GM23338 (cell line): ENCODE measurements at regions not wholly inside any gene's neighbourhood (a gene's known extent, or its start where the extent isn't known, plus 50 kb on each side); places are given as distances from the start of the nearest gene placed in this dataset.

Experiments used
- ATAC-seq: fragments of 200-7000 bp; cut with Tn5 transposase; 3 replicates; pipeline ENCODE4 v1.9.1; 2020
- DNase-seq: peaks from one replicate; pipeline ENCODE4 v3.0.0-alpha.2; 2015; ENCODE audit warnings: low spot score
- H2AFZ ChIP-seq: fragments of 200-600 bp; sonication (generic); 2 replicates; pipeline ENCODE4 v1.8.0; 2016; ENCODE audit warnings: antibody characterized with exemption, mild to moderate bottlenecking, moderate library complexity
- H3F3A ChIP-seq: fragments of 200-600 bp; sonication (generic); replicated peaks from 2 replicates; pipeline ENCODE4 v1.8.0; 2017; ENCODE audit warnings: antibody characterized with exemption, mixed run types, low read depth
- H3K27ac ChIP-seq: fragments of 200-600 bp; sonication (generic); 2 replicates; pipeline ENCODE4 v1.6.1; 2016; ENCODE audit warnings: low read depth
- H3K27me3 ChIP-seq: fragments of 200-600 bp; sonication (generic); 2 replicates; pipeline ENCODE4 v1.8.0; 2016; ENCODE audit warnings: mild to moderate bottlenecking, mixed run types, moderate library complexity; ENCODE audit not compliant: insufficient read depth
- H3K36me3 ChIP-seq: fragments of 200-600 bp; sonication (generic); 2 replicates; pipeline ENCODE4 v1.8.0; 2016; ENCODE audit warnings: mild to moderate bottlenecking; ENCODE audit not compliant: insufficient read depth
- H3K4me1 ChIP-seq: fragments of 200-600 bp; sonication (generic); 2 replicates; pipeline ENCODE4 v1.8.0; 2016; ENCODE audit warnings: mild to moderate bottlenecking, moderate library complexity; ENCODE audit not compliant: insufficient read depth
- H3K4me2 ChIP-seq: fragments of 200-600 bp; sonication (generic); 2 replicates; pipeline ENCODE4 v1.7.1; 2017; ENCODE audit warnings: mixed run types
- H3K4me3 ChIP-seq: fragments of 200-600 bp; sonication (generic); 2 replicates; pipeline ENCODE4 v1.6.1; 2016; ENCODE audit warnings: mixed run types
- H3K79me2 ChIP-seq: fragments of 200-600 bp; sonication (generic); replicated peaks from 2 replicates; pipeline ENCODE4 v1.8.0; 2017; ENCODE audit warnings: mild to moderate bottlenecking; ENCODE audit not compliant: insufficient read depth
- H3K9me2 ChIP-seq: fragments of 200-600 bp; sonication (generic); 2 replicates; pipeline ENCODE4 v1.8.0; 2017; ENCODE audit not compliant: insufficient read depth
- H4K20me1 ChIP-seq: fragments of 200-600 bp; sonication (generic); replicated peaks from 2 replicates; pipeline ENCODE4 v1.8.0; 2017; ENCODE audit warnings: mild to moderate bottlenecking; ENCODE audit not compliant: insufficient read depth
- H3K27ac Mint-ChIP-seq: 2 replicates; pipeline ENCODE4 v1.8.0; 2020; ENCODE audit warnings: inconsistent platforms, mild to moderate bottlenecking, moderate library complexity, mixed read lengths
- H3K27me3 Mint-ChIP-seq: 3 replicates; pipeline ENCODE4 v1.8.0; 2022; ENCODE audit warnings: low read depth, mild to moderate bottlenecking, moderate library complexity, mixed read lengths, inconsistent platforms; ENCODE audit not compliant: insufficient read depth, poor library complexity
- H3K36me3 Mint-ChIP-seq: 3 replicates; pipeline ENCODE4 v1.8.0; 2021; ENCODE audit warnings: low read depth, mild to moderate bottlenecking, inconsistent platforms, moderate library complexity, mixed read lengths
- H3K4me1 Mint-ChIP-seq: 3 replicates; pipeline ENCODE4 v1.8.0; 2020; ENCODE audit warnings: mild to moderate bottlenecking, inconsistent platforms, mixed read lengths
- H3K4me3 Mint-ChIP-seq: 3 replicates; pipeline ENCODE4 v1.8.0; 2021; ENCODE audit warnings: moderate library complexity, mild to moderate bottlenecking, inconsistent platforms, mixed read lengths
- H3K9me3 Mint-ChIP-seq: 3 replicates; pipeline ENCODE4 v1.8.0; 2020; ENCODE audit warnings: moderate library complexity, mild to moderate bottlenecking, inconsistent platforms, mixed read lengths
- EZH2 ChIP-seq: fragments of 200-600 bp; sonication (generic); IDR thresholded peaks from one replicate; pipeline ENCODE4 v1.8.0; 2017; ENCODE audit warnings: antibody characterized with exemption, mild to moderate bottlenecking, low read depth; ENCODE audit not compliant: unreplicated experiment
- EZH2phosphoT487 ChIP-seq: fragments of 200-600 bp; sonication (generic); IDR thresholded peaks from one replicate; pipeline ENCODE4 v1.8.1; 2018; ENCODE audit warnings: antibody characterized with exemption; ENCODE audit not compliant: unreplicated experiment
- NANOG ChIP-seq: IDR thresholded peaks from 2 replicates; pipeline ENCODE4 v1.6.1; 2016; ENCODE audit warnings: antibody characterized with exemption, borderline replicate concordance
- POLR2AphosphoS5 ChIP-seq: IDR thresholded peaks from 2 replicates; pipeline ENCODE4 v1.6.1; 2016; ENCODE audit warnings: antibody characterized with exemption, low read depth
- STAT1 ChIP-seq: IDR thresholded peaks from one replicate; pipeline ENCODE4 v1.6.1; 2016; ENCODE audit warnings: antibody characterized with exemption; ENCODE audit not compliant: unreplicated experiment
- TF ChIP-seq, protein P1 (sequence below): IDR thresholded peaks from one replicate; pipeline ENCODE4 v1.6.1; 2018; ENCODE audit warnings: antibody characterized with exemption; ENCODE audit not compliant: unreplicated experiment
- TF ChIP-seq, protein P2 (sequence below): IDR thresholded peaks from 2 replicates; pipeline ENCODE4 v1.6.1; 2016; ENCODE audit warnings: antibody characterized with exemption
- TF ChIP-seq, protein P3 (sequence below): fragments of 250-450 bp; sonication (Bioruptor Pico); IDR thresholded peaks from 2 replicates; pipeline ENCODE4 v1.5.0; 2020; ENCODE audit warnings: mild to moderate bottlenecking, moderate library complexity

DNA sequence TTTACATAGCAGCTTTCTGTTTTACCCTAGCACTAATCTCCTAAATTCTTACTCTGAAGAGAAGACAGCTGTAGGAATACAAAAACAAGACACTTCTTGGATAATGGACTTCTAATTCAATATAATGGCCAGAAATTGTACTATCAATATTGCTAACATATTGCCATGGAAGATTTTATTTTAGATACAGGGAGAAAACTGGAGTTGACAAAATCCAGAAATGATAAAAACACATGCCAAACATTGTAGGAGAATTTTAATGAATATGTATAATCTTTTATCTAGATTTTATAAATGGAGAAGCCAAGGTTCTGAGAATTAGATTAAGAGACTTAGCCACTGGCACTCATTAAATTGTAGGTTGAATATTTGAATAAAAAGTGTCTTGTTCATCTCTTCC, 1838.8 kb upstream of the LRRTM1 start:
- peaks cover 4% of the 10 kb centered on the region; the same call in 2 of the 3 replicates for H3K9me3 Mint-ChIP-seq
- Histone ChIP-seq H3K9me2 (0 out of 2 replicates have a peak, but pooled peaks cover 4% of the 10 kb centered on the region), H3K4me3 (no peak overlapping the region), H3K4me2 (no peak overlapping the region), H3F3A (no peaks in the 10 kb centered on the region), H3K79me2 (no peaks in the 10 kb centered on the region), H4K20me1 (no peaks in the 10 kb centered on the region), H3K4me1 (no peaks in the 10 kb centered on the region), H3K27me3 (no peaks in the 10 kb centered on the region), H2AFZ (no peak overlapping the region), H3K36me3 (no peaks in the 10 kb centered on the region), H3K27ac (no peak overlapping the region)
- no peaks in the 10 kb centered on the region for H3K27me3 Mint-ChIP-seq
- H3K36me3 Mint-ChIP-seq = peaks cover 3% of the 10 kb centered on the region; the same call in 1 of the 3 replicates
- no peak for ATAC-seq
- no peak overlapping the region for H3K4me3 Mint-ChIP-seq
- no peak overlapping the region for H3K27ac Mint-ChIP-seq
- no peak for DNase-seq
- TF ChIP-seq, protein P1, sequence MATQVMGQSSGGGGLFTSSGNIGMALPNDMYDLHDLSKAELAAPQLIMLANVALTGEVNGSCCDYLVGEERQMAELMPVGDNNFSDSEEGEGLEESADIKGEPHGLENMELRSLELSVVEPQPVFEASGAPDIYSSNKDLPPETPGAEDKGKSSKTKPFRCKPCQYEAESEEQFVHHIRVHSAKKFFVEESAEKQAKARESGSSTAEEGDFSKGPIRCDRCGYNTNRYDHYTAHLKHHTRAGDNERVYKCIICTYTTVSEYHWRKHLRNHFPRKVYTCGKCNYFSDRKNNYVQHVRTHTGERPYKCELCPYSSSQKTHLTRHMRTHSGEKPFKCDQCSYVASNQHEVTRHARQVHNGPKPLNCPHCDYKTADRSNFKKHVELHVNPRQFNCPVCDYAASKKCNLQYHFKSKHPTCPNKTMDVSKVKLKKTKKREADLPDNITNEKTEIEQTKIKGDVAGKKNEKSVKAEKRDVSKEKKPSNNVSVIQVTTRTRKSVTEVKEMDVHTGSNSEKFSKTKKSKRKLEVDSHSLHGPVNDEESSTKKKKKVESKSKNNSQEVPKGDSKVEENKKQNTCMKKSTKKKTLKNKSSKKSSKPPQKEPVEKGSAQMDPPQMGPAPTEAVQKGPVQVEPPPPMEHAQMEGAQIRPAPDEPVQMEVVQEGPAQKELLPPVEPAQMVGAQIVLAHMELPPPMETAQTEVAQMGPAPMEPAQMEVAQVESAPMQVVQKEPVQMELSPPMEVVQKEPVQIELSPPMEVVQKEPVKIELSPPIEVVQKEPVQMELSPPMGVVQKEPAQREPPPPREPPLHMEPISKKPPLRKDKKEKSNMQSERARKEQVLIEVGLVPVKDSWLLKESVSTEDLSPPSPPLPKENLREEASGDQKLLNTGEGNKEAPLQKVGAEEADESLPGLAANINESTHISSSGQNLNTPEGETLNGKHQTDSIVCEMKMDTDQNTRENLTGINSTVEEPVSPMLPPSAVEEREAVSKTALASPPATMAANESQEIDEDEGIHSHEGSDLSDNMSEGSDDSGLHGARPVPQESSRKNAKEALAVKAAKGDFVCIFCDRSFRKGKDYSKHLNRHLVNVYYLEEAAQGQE = no peak
- no peak for TF ChIP-seq POLR2AphosphoS5
- TF ChIP-seq EZH2phosphoT487 = no peak
- TF ChIP-seq, protein P2, sequence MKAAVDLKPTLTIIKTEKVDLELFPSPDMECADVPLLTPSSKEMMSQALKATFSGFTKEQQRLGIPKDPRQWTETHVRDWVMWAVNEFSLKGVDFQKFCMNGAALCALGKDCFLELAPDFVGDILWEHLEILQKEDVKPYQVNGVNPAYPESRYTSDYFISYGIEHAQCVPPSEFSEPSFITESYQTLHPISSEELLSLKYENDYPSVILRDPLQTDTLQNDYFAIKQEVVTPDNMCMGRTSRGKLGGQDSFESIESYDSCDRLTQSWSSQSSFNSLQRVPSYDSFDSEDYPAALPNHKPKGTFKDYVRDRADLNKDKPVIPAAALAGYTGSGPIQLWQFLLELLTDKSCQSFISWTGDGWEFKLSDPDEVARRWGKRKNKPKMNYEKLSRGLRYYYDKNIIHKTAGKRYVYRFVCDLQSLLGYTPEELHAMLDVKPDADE = no peak
- no peak for TF ChIP-seq NANOG
- TF ChIP-seq EZH2 = no peak
- TF ChIP-seq, protein P3, sequence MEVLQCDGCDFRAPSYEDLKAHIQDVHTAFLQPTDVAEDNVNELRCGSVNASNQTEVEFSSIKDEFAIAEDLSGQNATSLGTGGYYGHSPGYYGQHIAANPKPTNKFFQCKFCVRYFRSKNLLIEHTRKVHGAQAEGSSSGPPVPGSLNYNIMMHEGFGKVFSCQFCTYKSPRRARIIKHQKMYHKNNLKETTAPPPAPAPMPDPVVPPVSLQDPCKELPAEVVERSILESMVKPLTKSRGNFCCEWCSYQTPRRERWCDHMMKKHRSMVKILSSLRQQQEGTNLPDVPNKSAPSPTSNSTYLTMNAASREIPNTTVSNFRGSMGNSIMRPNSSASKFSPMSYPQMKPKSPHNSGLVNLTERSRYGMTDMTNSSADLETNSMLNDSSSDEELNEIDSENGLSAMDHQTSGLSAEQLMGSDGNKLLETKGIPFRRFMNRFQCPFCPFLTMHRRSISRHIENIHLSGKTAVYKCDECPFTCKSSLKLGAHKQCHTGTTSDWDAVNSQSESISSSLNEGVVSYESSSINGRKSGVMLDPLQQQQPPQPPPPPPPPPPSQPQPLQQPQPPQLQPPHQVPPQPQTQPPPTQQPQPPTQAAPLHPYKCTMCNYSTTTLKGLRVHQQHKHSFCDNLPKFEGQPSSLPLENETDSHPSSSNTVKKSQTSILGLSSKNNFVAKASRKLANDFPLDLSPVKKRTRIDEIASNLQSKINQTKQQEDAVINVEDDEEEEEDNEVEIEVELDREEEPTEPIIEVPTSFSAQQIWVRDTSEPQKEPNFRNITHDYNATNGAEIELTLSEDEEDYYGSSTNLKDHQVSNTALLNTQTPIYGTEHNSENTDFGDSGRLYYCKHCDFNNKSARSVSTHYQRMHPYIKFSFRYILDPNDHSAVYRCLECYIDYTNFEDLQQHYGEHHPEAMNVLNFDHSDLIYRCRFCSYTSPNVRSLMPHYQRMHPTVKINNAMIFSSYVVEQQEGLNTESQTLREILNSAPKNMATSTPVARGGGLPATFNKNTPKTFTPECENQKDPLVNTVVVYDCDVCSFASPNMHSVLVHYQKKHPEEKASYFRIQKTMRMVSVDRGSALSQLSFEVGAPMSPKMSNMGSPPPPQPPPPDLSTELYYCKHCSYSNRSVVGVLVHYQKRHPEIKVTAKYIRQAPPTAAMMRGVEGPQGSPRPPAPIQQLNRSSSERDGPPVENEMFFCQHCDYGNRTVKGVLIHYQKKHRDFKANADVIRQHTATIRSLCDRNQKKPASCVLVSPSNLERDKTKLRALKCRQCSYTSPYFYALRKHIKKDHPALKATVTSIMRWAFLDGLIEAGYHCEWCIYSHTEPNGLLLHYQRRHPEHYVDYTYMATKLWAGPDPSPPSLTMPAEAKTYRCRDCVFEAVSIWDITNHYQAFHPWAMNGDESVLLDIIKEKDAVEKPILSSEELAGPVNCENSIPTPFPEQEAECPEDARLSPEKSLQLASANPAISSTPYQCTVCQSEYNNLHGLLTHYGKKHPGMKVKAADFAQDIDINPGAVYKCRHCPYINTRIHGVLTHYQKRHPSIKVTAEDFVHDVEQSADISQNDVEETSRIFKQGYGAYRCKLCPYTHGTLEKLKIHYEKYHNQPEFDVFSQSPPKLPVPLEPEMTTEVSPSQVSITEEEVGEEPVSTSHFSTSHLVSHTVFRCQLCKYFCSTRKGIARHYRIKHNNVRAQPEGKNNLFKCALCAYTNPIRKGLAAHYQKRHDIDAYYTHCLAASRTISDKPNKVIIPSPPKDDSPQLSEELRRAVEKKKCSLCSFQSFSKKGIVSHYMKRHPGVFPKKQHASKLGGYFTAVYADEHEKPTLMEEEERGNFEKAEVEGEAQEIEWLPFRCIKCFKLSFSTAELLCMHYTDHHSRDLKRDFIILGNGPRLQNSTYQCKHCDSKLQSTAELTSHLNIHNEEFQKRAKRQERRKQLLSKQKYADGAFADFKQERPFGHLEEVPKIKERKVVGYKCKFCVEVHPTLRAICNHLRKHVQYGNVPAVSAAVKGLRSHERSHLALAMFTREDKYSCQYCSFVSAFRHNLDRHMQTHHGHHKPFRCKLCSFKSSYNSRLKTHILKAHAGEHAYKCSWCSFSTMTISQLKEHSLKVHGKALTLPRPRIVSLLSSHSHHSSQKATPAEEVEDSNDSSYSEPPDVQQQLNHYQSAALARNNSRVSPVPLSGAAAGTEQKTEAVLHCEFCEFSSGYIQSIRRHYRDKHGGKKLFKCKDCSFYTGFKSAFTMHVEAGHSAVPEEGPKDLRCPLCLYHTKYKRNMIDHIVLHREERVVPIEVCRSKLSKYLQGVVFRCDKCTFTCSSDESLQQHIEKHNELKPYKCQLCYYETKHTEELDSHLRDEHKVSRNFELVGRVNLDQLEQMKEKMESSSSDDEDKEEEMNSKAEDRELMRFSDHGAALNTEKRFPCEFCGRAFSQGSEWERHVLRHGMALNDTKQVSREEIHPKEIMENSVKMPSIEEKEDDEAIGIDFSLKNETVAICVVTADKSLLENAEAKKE (CRISPR knock-in tag) = no peak
- no peak for TF ChIP-seq STAT1
- no peaks in the 10 kb centered on the region; the same call in 2 of the 3 replicates for H3K4me1 Mint-ChIP-seq
